Chondrocyte (in vitro differentiated cells): ENCODE measurements at regions not wholly inside any gene's neighbourhood (a gene's known extent, or its start where the extent isn't known, plus 50 kb on each side); places are given as distances from the start of the nearest gene placed in this dataset.

Experiments used
- DNase-seq: peaks from one replicate; pipeline ENCODE4 v3.0.0; 2021; ENCODE audit warnings: mixed read lengths, low spot score
- H3K27ac Mint-ChIP-seq: one replicate; pipeline ENCODE4 v1.8.0; 2021; ENCODE audit warnings: mild to moderate bottlenecking, moderate library complexity, mixed read lengths; ENCODE audit not compliant: unreplicated experiment
- H3K27me3 Mint-ChIP-seq: 2 replicates; pipeline ENCODE4 v1.8.0; 2021; ENCODE audit warnings: low read depth, mixed read lengths
- H3K36me3 Mint-ChIP-seq: 2 replicates; pipeline ENCODE4 v1.8.0; 2021; ENCODE audit warnings: low read depth, mixed read lengths
- H3K4me1 Mint-ChIP-seq: 2 replicates; pipeline ENCODE4 v1.8.0; 2021; ENCODE audit warnings: low read depth, mild to moderate bottlenecking, mixed read lengths
- H3K4me3 Mint-ChIP-seq: one replicate; pipeline ENCODE4 v1.8.0; 2021; ENCODE audit warnings: mild to moderate bottlenecking, moderate library complexity, mixed read lengths; ENCODE audit not compliant: unreplicated experiment
- H3K9me3 Mint-ChIP-seq: 2 replicates; pipeline ENCODE4 v1.8.0; 2021; ENCODE audit warnings: low read depth, mixed read lengths
- TF ChIP-seq, protein P1 (sequence below): fragments of 200-600 bp; sonication (generic); IDR thresholded peaks from 2 replicates; pipeline ENCODE4 v1.5.0; 2021; ENCODE audit warnings: antibody characterized with exemption, mild to moderate bottlenecking, moderate library complexity

DNA sequence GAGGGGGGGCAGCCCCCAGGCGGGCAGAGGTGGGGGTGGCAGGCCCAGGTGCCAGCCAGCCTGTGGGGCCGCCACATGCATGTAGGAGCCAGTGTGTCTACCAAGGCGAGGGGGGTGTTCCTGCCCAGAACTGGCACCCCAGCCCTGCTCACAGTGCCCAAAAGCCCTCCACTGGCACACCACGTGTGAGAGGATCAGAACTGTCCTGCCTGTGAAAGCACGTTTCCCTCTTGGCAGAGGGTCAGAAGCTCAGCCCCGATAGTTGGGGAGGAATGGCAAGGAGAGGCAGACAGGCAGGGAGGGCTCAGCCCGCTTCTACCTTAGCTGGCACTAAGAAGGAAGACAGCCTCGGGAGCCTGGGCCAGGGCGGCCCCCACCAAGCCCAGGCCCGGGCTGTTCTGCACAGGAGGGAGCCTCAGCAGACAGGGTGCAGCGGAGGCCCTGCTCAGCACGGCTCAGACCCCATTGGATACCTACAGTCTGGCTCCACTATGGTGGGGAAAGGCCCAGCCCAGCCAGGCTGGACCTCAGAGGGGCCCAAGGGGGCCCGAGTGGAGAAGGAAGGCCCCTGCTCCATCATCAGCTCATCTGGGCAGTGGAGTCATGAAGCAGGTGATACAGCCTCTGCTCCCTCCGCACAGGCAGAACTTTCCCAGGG lies 84.8 kb upstream of the LINGO1 start:
- Mint-ChIP-seq H3K27ac (no peak overlapping the region), H3K4me1 (peaks cover 2% of the 10 kb centered on the region), H3K4me3 (no peak overlapping the region), H3K9me3 (no peaks in the 10 kb centered on the region), H3K27me3 (peaks cover 36% of the 10 kb centered on the region), H3K36me3 (no peaks in the 10 kb centered on the region)
- DNase-seq: no peak
- TF ChIP-seq, protein P1, sequence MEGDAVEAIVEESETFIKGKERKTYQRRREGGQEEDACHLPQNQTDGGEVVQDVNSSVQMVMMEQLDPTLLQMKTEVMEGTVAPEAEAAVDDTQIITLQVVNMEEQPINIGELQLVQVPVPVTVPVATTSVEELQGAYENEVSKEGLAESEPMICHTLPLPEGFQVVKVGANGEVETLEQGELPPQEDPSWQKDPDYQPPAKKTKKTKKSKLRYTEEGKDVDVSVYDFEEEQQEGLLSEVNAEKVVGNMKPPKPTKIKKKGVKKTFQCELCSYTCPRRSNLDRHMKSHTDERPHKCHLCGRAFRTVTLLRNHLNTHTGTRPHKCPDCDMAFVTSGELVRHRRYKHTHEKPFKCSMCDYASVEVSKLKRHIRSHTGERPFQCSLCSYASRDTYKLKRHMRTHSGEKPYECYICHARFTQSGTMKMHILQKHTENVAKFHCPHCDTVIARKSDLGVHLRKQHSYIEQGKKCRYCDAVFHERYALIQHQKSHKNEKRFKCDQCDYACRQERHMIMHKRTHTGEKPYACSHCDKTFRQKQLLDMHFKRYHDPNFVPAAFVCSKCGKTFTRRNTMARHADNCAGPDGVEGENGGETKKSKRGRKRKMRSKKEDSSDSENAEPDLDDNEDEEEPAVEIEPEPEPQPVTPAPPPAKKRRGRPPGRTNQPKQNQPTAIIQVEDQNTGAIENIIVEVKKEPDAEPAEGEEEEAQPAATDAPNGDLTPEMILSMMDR: no peak

DNA sequence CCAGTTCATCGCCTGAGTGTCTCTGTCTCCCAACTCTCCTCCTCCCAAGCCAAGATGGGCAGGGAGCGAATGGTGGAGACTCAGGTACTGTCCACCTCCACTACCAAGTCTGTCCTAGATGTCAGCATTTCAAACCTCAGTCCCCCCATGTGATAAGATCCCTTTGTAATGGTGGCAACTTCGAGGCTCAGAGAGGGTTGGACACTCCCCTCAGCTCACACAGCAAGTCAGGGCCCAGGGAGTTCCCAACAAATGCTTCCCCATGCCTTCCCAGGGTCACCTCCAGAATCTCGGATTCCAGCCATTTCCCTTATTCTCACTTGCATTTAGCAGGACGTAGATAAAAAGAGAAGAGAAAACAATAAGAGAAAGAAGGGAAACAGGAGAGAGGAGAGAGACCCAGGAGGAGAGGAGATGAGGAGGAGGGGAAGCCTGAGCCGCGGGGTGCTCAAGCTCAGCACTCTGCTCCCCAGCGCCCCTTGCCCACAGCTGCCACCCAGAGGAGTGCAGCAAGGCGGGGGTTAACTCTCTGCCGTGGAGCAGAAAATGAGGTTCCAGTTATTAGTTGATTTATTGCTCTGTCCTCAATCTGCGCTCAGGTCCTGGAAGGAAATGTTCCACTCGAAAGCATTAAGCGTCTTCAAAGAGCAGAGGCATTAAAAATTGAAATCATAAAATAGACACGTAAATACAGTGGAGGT lies 84.1 kb upstream of the LINGO1 start:
- Mint-ChIP-seq H3K36me3 (no peaks in the 10 kb centered on the region), H3K27ac (no peak overlapping the region), H3K4me3 (no peak overlapping the region), H3K27me3 (peaks cover 33% of the 10 kb centered on the region), H3K9me3 (no peaks in the 10 kb centered on the region), H3K4me1 (peaks cover 2% of the 10 kb centered on the region)
- TF ChIP-seq, protein P1: no peak
- no peak for DNase-seq

DNA sequence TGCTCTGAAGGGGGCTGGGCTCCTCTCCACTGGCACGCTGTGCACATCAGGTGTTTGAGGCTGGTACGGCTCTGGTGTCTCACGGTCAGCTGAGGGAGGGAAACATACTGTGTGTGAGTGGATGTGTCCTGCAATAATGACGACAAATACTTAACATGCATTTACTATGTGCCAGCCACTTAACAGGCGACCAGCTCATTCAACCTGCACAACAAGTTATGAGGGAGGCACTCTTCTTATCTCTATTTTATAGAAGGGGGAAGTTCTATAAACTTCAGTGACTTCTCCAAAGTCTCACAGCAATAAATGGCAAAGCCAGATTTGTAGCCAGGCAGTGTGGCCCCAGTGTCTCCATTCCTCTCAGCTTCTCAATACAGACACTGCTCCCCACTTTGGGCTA lies 83.1 kb upstream of the LINGO1 start:
- H3K4me1 Mint-ChIP-seq: peaks cover 2% of the 10 kb centered on the region
- no peaks in the 10 kb centered on the region for H3K9me3 Mint-ChIP-seq
- DNase-seq: no peak
- peaks cover 28% of the 10 kb centered on the region for H3K27me3 Mint-ChIP-seq
- no peak overlapping the region for H3K4me3 Mint-ChIP-seq
- TF ChIP-seq, protein P1: no peak
- no peaks in the 10 kb centered on the region for H3K36me3 Mint-ChIP-seq
- H3K27ac Mint-ChIP-seq: no peak overlapping the region

DNA sequence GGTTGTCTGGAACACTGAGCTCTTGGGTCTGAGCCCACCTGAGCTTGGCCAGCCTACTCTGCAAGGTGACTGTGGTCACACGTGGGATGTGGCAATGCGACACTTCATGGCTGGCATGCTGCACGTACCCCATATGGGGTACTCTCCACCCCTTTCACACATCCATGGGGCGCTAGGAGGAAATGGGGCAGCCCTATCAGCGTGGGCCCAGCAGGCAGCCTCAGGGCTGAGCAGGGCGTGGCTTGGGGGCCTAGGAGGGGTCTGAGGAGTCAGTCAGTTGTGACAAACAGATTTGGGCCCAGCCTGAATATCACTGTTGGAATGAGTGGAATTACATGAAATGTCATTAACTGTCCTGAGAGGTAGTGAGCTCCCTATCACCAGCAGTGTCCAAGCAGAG lies 82.3 kb upstream of the LINGO1 start:
- TF ChIP-seq, protein P1: no peak
- H3K4me3 Mint-ChIP-seq: no peak overlapping the region
- peaks cover 28% of the 10 kb centered on the region for H3K27me3 Mint-ChIP-seq
- peaks cover 2% of the 10 kb centered on the region for H3K4me1 Mint-ChIP-seq
- no peaks in the 10 kb centered on the region for H3K9me3 Mint-ChIP-seq
- no peak overlapping the region for H3K27ac Mint-ChIP-seq
- no peak for DNase-seq
- no peaks in the 10 kb centered on the region for H3K36me3 Mint-ChIP-seq

DNA sequence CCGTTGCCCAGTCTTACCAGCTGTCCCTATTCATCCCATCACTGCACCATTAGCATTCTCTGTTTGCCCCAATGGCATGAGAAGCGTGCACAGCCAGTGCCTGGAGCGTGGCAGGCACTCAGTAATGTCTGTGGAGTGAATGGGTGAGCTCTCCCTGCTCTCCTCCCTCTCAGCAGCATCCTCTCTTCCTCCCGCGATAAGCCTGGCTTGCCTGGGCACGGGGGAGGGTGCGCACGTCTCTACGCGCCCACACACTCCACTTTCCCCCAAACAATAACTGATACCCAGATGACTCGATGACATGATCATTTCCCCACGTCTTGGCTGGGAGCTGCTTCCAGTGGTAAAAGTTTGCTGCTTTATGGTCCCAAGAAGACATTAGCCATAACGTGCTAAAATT lies 81.8 kb upstream of the LINGO1 start:
- Mint-ChIP-seq H3K4me1 (peaks cover 2% of the 10 kb centered on the region), H3K27me3 (peaks cover 27% of the 10 kb centered on the region), H3K4me3 (no peak overlapping the region), H3K36me3 (no peaks in the 10 kb centered on the region), H3K9me3 (no peaks in the 10 kb centered on the region), H3K27ac (no peak overlapping the region)
- DNase-seq: no peak
- TF ChIP-seq, protein P1: no peak
